ENCODE measurements at regions not wholly inside any gene's neighbourhood (a gene's known extent, or its start where the extent isn't known, plus 50 kb on each side); places are given as distances from the start of the nearest gene placed in this dataset.

DNA sequence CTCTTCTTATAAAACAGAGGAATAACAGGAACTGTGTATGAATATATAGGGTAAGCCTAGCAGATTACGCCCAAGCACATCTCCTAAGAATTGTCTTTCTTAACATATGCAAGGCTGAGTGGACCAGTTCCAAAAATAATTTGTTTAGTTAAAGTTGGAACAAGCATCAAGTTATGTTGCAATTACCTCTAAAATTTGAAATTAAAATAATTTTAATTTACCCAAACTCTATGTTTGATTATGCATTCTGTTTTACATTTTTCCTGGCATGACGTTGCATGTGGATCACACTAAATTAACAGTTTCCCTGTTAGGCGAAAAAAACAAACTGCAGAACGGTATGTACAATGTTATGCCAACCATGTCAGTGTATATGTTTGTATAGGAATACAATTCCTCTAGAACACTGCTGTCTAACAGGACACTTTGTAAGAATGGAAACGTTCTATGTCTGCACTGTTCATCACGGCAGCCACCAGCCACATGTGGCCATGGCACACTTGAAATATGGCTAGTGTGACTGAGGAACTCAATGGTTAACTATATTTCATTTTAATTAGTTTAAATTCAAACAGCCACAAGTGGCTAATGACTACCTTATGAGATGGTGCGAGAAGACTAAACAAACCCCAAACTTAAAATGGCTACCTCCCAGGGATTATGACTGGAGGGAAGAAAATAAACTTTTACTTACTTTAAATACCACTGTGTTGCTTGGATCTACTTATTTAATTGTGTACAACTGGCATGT, 281.1 kb upstream of the KLF14 start:
- DNase-seq (ENCODE audit: low read depth in 4 of 6, low spot score in 6 of 6), result peak in 1 of 6 donors; percentile 72
- H3K4me1 ChIP-seq (ENCODE audit: control insufficient read depth, insufficient read depth, low read length), result peaks cover 5% of the 10 kb centered on the region
- H3K27me3 ChIP-seq (ENCODE audit: control insufficient read depth, insufficient read depth, low read length), result no peaks in the 10 kb centered on the region
- H3K27ac ChIP-seq (ENCODE audit: low read depth, low read length), result no peak overlapping the region
- WGBS (ENCODE audit: insufficient coverage), result no CpG with 5 or more reads among the region's 7 CpGs
- H3K4me3 ChIP-seq (ENCODE audit: low read depth, low read length), result no peak overlapping the region
- H3K36me3 ChIP-seq (ENCODE audit: control insufficient read depth, insufficient read depth, low read length), result no peaks in the 10 kb centered on the region
- no peaks in the 10 kb centered on the region for H3K9me3 ChIP-seq (ENCODE audit: control insufficient read depth, insufficient read depth, low read length)

DNA sequence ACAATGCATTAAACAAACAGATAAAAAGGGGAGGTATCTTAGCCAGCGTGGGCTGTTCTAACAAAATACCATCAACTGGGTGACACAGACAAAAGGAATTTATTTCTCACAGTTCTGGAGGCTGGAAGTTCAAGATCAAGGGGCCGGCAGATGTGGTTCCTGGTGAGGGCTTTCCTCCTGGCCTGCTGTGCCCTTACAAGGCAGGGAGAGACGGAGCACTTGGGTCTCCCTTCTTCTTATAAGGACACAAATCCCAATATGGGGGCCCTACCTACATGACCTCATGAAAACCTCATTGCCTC, 281.6 kb upstream of the KLF14 start:
- no peak for DNase-seq (ENCODE audit: low read depth in 4 of 6, low spot score in 6 of 6)
- Histone ChIP-seq H3K27me3 (ENCODE audit: control insufficient read depth, insufficient read depth, low read length) (no peaks in the 10 kb centered on the region), H3K4me3 (ENCODE audit: low read depth, low read length) (no peak overlapping the region), H3K36me3 (ENCODE audit: control insufficient read depth, insufficient read depth, low read length) (no peaks in the 10 kb centered on the region), H3K27ac (ENCODE audit: low read depth, low read length) (no peak overlapping the region), H3K9me3 (ENCODE audit: control insufficient read depth, insufficient read depth, low read length) (no peaks in the 10 kb centered on the region), H3K4me1 (ENCODE audit: control insufficient read depth, insufficient read depth, low read length) (peaks cover 5% of the 10 kb centered on the region)
- 83% methylated on average over 2 of the region's 3 CpGs for whole genome bisulfite sequencing (ENCODE audit: insufficient coverage)

DNA sequence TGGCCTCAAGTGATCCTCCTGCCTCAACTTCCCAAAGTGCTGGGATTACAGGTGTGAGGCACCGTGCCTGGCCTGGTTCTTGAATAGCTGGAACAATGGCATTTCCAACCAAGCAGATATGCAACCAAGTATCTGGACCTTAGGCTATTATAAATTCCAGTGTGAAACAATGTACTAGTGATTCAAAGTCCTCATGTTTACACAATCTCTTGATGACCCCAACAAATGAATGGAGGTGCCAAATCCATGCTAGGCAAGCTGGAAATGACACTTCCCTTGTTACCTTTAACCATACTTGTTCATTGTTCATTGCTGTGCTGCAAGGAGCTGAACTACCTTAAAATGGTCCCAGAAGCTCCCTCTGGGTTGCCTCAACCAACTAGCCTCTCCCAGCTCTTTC, 282.2 kb upstream of the KLF14 start:
- DNase-seq (ENCODE audit: low read depth in 4 of 6, low spot score in 6 of 6), result no peak
- no CpG with 5 or more reads among the region's 1 CpG for WGBS (ENCODE audit: insufficient coverage)
- peaks cover 4% of the 10 kb centered on the region for H3K4me1 ChIP-seq (ENCODE audit: control insufficient read depth, insufficient read depth, low read length)
- H3K36me3 ChIP-seq (ENCODE audit: control insufficient read depth, insufficient read depth, low read length), result no peaks in the 10 kb centered on the region
- no peaks in the 10 kb centered on the region for H3K9me3 ChIP-seq (ENCODE audit: control insufficient read depth, insufficient read depth, low read length)
- no peak overlapping the region for H3K27ac ChIP-seq (ENCODE audit: low read depth, low read length)
- no peak overlapping the region for H3K4me3 ChIP-seq (ENCODE audit: low read depth, low read length)
- no peaks in the 10 kb centered on the region for H3K27me3 ChIP-seq (ENCODE audit: control insufficient read depth, insufficient read depth, low read length)

DNA sequence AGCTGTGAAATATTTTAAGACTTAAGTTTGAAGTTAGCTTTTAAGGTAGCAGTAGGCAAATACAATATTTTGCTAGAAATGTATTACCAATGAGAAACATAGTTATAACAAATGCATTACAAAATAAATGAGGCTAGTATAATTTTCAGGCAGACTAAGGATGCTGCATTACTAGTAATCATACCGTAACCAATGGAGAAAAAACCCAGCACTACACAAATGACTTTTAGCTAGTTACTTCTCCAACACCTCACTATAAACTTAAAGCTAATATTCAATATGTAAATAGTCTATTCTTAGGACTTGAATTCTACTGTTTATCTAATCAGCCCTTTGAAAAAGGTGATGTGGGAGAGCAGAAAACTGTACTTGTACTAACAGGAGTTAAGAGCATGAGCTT, 285.3 kb upstream of the KLF14 start:
- H3K27me3 ChIP-seq (ENCODE audit: control insufficient read depth, insufficient read depth, low read length), result no peaks in the 10 kb centered on the region
- no peaks in the 10 kb centered on the region for H3K9me3 ChIP-seq (ENCODE audit: control insufficient read depth, insufficient read depth, low read length)
- no peak for DNase-seq (ENCODE audit: low read depth in 4 of 6, low spot score in 6 of 6)
- no peak overlapping the region for H3K4me3 ChIP-seq (ENCODE audit: low read depth, low read length)
- no CpG with 5 or more reads among the region's 1 CpG for WGBS (ENCODE audit: insufficient coverage)
- H3K36me3 ChIP-seq (ENCODE audit: control insufficient read depth, insufficient read depth, low read length), result no peaks in the 10 kb centered on the region
- H3K4me1 ChIP-seq (ENCODE audit: control insufficient read depth, insufficient read depth, low read length), result no peaks in the 10 kb centered on the region
- H3K27ac ChIP-seq (ENCODE audit: low read depth, low read length), result no peak overlapping the region

DNA sequence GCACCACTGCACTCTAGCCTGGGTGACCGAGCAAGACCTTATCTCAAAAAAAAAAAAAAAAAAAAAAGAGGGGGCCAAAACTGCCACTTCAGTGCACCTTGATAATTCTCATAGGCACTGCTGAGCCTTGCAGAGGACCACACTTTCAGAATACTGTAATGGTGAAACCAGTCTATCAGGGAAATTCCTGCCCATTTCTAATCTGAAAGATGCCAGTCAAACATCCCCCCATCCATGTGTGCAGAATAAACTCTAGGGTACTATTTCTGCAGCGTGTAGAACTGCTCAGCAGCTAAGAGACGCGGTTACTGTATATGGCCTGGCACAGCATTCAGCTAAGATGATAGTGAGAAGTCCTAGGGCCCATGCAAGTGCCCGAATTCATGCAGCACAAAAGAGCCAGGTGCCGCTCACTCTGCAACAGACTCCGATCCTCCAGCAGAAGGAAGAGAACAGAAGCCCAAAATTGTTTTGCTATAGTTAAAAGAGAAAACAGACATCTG, 286.8 kb upstream of the KLF14 start:
- Histone ChIP-seq H3K9me3 (ENCODE audit: control insufficient read depth, insufficient read depth, low read length) (no peaks in the 10 kb centered on the region), H3K4me1 (ENCODE audit: control insufficient read depth, insufficient read depth, low read length) (no peaks in the 10 kb centered on the region), H3K36me3 (ENCODE audit: control insufficient read depth, insufficient read depth, low read length) (no peaks in the 10 kb centered on the region), H3K27ac (ENCODE audit: low read depth, low read length) (no peak overlapping the region), H3K4me3 (ENCODE audit: low read depth, low read length) (no peak overlapping the region), H3K27me3 (ENCODE audit: control insufficient read depth, insufficient read depth, low read length) (no peaks in the 10 kb centered on the region)
- WGBS (ENCODE audit: insufficient coverage), result 76% methylated on average over 7 of the region's 7 CpGs
- DNase-seq (ENCODE audit: low read depth in 4 of 6, low spot score in 6 of 6), result peak in 1 of 6 donors; percentile 67

DNA sequence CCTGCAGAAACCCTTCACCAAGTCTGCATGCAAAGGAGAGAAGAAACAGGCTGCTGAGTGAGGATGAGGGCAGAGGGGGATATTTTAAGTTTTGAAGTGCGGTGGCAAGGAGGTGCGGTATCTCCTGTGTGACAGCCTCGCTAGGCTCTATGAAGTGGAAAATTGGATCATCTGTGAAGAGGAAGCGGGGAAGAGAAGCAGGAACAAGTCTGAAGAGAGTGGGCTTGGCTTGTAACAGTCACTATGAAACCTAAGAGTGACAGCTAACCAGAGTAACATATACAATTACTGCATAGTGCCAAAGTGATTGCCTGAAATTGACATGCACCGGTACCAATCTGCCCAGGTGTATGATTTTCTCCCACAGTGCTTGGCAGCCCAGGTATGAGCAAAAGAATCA, 287.5 kb upstream of the KLF14 start:
- H3K4me1 ChIP-seq (ENCODE audit: control insufficient read depth, insufficient read depth, low read length), result no peaks in the 10 kb centered on the region
- H3K36me3 ChIP-seq (ENCODE audit: control insufficient read depth, insufficient read depth, low read length), result no peaks in the 10 kb centered on the region
- no peak overlapping the region for H3K27ac ChIP-seq (ENCODE audit: low read depth, low read length)
- H3K9me3 ChIP-seq (ENCODE audit: control insufficient read depth, insufficient read depth, low read length), result no peaks in the 10 kb centered on the region
- DNase-seq (ENCODE audit: low read depth in 4 of 6, low spot score in 6 of 6), result no peak
- 100% methylated on average over 4 of the region's 5 CpGs for WGBS (ENCODE audit: insufficient coverage)
- H3K27me3 ChIP-seq (ENCODE audit: control insufficient read depth, insufficient read depth, low read length), result no peaks in the 10 kb centered on the region
- H3K4me3 ChIP-seq (ENCODE audit: low read depth, low read length), result no peak overlapping the region

DNA sequence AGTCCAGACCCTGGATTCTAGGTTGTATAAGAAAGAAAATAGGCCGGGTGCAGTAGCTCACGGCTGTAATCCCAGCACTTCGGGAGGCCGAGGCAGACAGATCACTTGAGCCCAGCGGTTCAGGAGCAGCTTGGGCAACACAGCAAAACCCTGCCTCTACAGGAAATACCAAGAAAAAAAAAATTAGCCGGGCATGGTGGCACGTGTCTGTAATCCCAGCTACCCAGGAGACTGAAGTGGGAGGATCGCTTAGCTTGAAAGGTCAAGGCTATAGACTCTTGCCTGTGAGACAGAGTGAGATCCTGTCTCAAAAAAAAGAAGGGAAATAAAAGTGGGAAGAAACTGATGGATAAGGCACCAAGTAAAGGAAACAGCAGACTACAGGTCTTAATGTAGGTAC, 287.9 kb upstream of the KLF14 start:
- Histone ChIP-seq H3K4me1 (ENCODE audit: control insufficient read depth, insufficient read depth, low read length) (no peaks in the 10 kb centered on the region), H3K4me3 (ENCODE audit: low read depth, low read length) (no peak overlapping the region), H3K9me3 (ENCODE audit: control insufficient read depth, insufficient read depth, low read length) (no peaks in the 10 kb centered on the region), H3K27ac (ENCODE audit: low read depth, low read length) (no peak overlapping the region), H3K27me3 (ENCODE audit: control insufficient read depth, insufficient read depth, low read length) (no peaks in the 10 kb centered on the region), H3K36me3 (ENCODE audit: control insufficient read depth, insufficient read depth, low read length) (no peaks in the 10 kb centered on the region)
- 77% methylated on average over 3 of the region's 8 CpGs for WGBS (ENCODE audit: insufficient coverage)
- no peak for DNase-seq (ENCODE audit: low read depth in 4 of 6, low spot score in 6 of 6)

DNA sequence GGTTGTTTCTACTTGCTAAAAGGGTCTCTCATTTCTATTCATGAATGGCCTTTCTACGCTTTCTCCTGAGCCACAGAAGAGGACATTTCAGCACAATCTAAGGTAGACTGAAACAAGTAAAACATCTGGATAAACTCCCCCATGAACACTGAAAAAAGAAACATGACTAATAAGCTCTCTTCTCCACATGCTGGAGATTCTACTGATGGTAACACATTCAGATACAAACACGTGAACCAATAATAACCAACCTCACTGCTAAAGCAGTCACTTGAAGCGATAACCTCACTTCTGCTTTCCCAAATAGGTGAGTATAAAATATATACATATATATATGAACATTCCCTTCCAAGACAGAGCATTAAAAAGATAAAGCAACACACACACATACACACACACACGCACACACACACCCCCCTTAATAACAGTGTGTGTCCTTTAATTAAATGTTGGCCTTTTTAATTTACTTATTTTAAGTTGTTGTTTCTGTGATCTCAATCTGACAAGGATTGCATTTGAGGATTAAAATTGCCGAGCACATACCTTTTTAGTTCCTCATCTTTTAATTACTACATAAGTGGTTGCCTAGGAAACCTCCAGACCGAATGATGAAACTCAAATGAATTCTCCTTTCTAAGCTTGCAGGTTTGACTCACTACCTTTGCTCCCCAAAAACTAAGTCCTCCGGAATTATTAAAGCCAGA, 292.4 kb upstream of the KLF14 start:
- no peak overlapping the region for H3K4me3 ChIP-seq (ENCODE audit: low read depth, low read length)
- no CpG with 5 or more reads among the region's 7 CpGs for WGBS (ENCODE audit: insufficient coverage)
- H3K4me1 ChIP-seq (ENCODE audit: control insufficient read depth, insufficient read depth, low read length), result no peaks in the 10 kb centered on the region
- H3K27ac ChIP-seq (ENCODE audit: low read depth, low read length), result no peak overlapping the region
- H3K9me3 ChIP-seq (ENCODE audit: control insufficient read depth, insufficient read depth, low read length), result no peaks in the 10 kb centered on the region
- H3K36me3 ChIP-seq (ENCODE audit: control insufficient read depth, insufficient read depth, low read length), result no peaks in the 10 kb centered on the region
- no peaks in the 10 kb centered on the region for H3K27me3 ChIP-seq (ENCODE audit: control insufficient read depth, insufficient read depth, low read length)
- DNase-seq (ENCODE audit: low read depth in 4 of 6, low spot score in 6 of 6), result peak in 2 of 6 donors; percentile 32 to 78

DNA sequence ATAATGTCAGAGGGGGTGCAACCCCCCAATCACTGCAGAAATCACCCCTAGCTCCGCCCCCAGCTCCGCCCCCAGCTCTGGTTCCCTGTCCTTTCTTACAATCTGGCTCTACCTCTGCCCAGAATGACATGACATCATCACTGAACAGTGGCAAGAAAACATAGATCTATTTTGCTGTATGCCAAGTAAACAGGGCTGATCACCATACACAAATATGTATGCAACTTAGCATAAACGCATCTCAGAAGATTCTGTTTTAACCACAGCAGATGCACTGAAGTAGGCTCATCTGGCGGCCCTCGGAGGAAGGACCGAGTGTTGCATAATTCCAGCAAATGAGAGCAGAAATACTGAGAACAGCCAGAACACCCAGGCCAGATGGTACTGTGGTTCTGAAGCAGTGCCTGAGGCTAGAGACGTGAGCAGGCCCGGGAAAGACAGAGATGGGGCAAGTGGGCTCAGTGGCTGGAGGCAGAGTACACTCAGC, 293.3 kb upstream of the KLF14 start:
- Histone ChIP-seq H3K9me3 (ENCODE audit: control insufficient read depth, insufficient read depth, low read length) (no peaks in the 10 kb centered on the region), H3K27ac (ENCODE audit: low read depth, low read length) (no peak overlapping the region), H3K27me3 (ENCODE audit: control insufficient read depth, insufficient read depth, low read length) (no peaks in the 10 kb centered on the region), H3K36me3 (ENCODE audit: control insufficient read depth, insufficient read depth, low read length) (no peaks in the 10 kb centered on the region), H3K4me1 (ENCODE audit: control insufficient read depth, insufficient read depth, low read length) (no peaks in the 10 kb centered on the region), H3K4me3 (ENCODE audit: low read depth, low read length) (no peak overlapping the region)
- WGBS (ENCODE audit: insufficient coverage), result 86% methylated on average over 7 of the region's 8 CpGs
- peak in 2 of 6 donors; percentile 43 to 83 for DNase-seq (ENCODE audit: low read depth in 4 of 6, low spot score in 6 of 6)

DNA sequence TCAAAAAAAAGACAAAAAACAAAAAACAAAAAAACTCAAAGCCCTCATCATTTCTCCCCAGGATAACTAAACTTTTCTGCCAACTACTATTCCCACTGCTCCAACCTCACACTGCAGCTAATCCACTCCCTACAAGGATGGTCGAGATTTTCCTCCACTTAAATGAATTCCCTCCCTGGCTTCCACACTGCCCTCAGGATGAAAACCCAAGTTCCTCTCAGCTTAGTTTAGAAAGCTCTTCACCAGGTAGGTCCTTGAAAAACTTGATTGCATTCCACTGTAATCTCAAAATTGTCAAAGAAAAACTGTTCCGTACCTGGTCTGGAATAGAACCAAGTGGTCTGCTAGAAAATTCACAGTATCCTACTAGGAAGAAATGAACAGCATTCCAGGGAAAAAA, 294.3 kb upstream of the KLF14 start:
- H3K36me3 ChIP-seq (ENCODE audit: control insufficient read depth, insufficient read depth, low read length), result no peaks in the 10 kb centered on the region
- DNase-seq (ENCODE audit: low read depth in 4 of 6, low spot score in 6 of 6), result no peak
- H3K27ac ChIP-seq (ENCODE audit: low read depth, low read length), result no peak overlapping the region
- H3K9me3 ChIP-seq (ENCODE audit: control insufficient read depth, insufficient read depth, low read length), result no peaks in the 10 kb centered on the region
- no peaks in the 10 kb centered on the region for H3K27me3 ChIP-seq (ENCODE audit: control insufficient read depth, insufficient read depth, low read length)
- H3K4me3 ChIP-seq (ENCODE audit: low read depth, low read length), result no peak overlapping the region
- no peaks in the 10 kb centered on the region for H3K4me1 ChIP-seq (ENCODE audit: control insufficient read depth, insufficient read depth, low read length)
- WGBS (ENCODE audit: insufficient coverage), result 67% methylated on average over 1 of the region's 2 CpGs

All from spinal cord (tissue), 9 donors.